Type B pancreatic cell (in vitro differentiated cells): ENCODE measurements at regions not wholly inside any gene's neighbourhood (a gene's known extent, or its start where the extent isn't known, plus 50 kb on each side); places are given as distances from the start of the nearest gene placed in this dataset.

Experiments
- DNase-seq: peaks from one replicate; pipeline ENCODE4 v3.0.0; 2021; ENCODE audit warnings: mixed read lengths; ENCODE audit not compliant: unreplicated experiment; ENCODE audit errors: extremely low spot score
- H3K27ac Mint-ChIP-seq: 2 replicates; pipeline ENCODE4 v1.8.0; 2021; ENCODE audit warnings: mild to moderate bottlenecking, mixed read lengths
- H3K27me3 Mint-ChIP-seq: 2 replicates; pipeline ENCODE4 v1.8.0; 2021; ENCODE audit warnings: mixed read lengths
- H3K36me3 Mint-ChIP-seq: 2 replicates; pipeline ENCODE4 v1.8.0; 2021; ENCODE audit warnings: mixed read lengths
- H3K4me1 Mint-ChIP-seq: one replicate; pipeline ENCODE4 v1.8.0; 2021; ENCODE audit warnings: mixed read lengths; ENCODE audit not compliant: unreplicated experiment
- H3K4me3 Mint-ChIP-seq: 2 replicates; pipeline ENCODE4 v1.8.0; 2021; ENCODE audit warnings: mild to moderate bottlenecking, mixed read lengths
- H3K9me3 Mint-ChIP-seq: 2 replicates; pipeline ENCODE4 v1.8.0; 2021; ENCODE audit warnings: mixed read lengths
- TF ChIP-seq, protein P1 (sequence below): fragments of 200-600 bp; sonication (generic); conservative IDR thresholded peaks from 2 replicates; pipeline ENCODE4 v1.5.0; 2021; ENCODE audit warnings: antibody characterized with exemption, mild to moderate bottlenecking

GRCh38 chr5:125778791-125779190 is 644.4 kb upstream of the GRAMD2B start:
- no peak for DNase-seq
- H3K4me3 Mint-ChIP-seq = no peak overlapping the region
- no peaks in the 10 kb centered on the region for H3K4me1 Mint-ChIP-seq
- TF ChIP-seq, protein P1, sequence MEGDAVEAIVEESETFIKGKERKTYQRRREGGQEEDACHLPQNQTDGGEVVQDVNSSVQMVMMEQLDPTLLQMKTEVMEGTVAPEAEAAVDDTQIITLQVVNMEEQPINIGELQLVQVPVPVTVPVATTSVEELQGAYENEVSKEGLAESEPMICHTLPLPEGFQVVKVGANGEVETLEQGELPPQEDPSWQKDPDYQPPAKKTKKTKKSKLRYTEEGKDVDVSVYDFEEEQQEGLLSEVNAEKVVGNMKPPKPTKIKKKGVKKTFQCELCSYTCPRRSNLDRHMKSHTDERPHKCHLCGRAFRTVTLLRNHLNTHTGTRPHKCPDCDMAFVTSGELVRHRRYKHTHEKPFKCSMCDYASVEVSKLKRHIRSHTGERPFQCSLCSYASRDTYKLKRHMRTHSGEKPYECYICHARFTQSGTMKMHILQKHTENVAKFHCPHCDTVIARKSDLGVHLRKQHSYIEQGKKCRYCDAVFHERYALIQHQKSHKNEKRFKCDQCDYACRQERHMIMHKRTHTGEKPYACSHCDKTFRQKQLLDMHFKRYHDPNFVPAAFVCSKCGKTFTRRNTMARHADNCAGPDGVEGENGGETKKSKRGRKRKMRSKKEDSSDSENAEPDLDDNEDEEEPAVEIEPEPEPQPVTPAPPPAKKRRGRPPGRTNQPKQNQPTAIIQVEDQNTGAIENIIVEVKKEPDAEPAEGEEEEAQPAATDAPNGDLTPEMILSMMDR = no peak
- no peak overlapping the region for H3K27ac Mint-ChIP-seq
- H3K27me3 Mint-ChIP-seq = no peaks in the 10 kb centered on the region
- H3K9me3 Mint-ChIP-seq = no peaks in the 10 kb centered on the region
- H3K36me3 Mint-ChIP-seq = no peaks in the 10 kb centered on the region

DNA sequence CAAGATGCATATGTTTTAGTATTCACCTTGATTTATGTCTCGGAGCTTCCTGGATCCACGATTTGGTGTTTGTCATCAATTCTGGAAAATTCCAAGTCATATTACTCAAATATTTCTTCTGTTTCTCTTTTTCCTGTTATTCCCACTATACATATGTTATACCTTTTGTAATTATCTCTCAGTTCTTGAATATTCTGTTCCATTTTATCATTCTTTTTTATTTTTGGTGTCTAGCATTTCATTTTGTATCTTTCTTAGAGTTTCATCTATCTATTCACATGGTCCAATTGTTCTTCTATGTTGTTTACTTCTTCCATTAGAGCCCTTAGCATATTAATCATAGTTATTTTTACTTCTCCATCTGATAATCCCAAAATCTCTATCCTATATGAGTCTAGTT is 637.8 kb upstream of the GRAMD2B start:
- H3K27ac Mint-ChIP-seq = no peak overlapping the region
- DNase-seq = no peak
- H3K4me1 Mint-ChIP-seq = no peaks in the 10 kb centered on the region
- TF ChIP-seq, protein P1 = no peak
- H3K4me3 Mint-ChIP-seq = no peak overlapping the region
- H3K36me3 Mint-ChIP-seq = no peaks in the 10 kb centered on the region
- H3K9me3 Mint-ChIP-seq = no peaks in the 10 kb centered on the region
- no peaks in the 10 kb centered on the region for H3K27me3 Mint-ChIP-seq

DNA sequence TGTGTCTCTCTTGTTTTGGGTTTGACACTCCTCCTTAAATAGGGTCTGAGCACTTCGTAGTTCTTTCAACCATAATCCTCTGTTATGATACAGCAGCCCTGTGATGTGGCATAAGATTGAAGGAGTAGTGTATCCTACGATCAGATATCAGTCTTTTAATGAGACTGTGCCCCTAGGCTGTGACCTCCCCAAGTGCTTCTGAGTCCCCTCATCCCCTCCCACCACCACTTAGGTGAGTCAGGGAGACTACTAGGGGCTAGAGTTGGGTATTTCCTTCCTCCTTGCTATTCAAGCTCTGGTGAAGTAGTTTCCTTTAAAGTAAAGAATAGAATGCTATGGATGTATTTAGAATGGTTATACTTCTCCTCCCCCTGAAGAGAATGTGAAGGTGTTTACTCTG is 637.2 kb upstream of the GRAMD2B start:
- TF ChIP-seq, protein P1 = no peak
- H3K4me3 Mint-ChIP-seq = no peak overlapping the region
- H3K27ac Mint-ChIP-seq = no peak overlapping the region
- H3K27me3 Mint-ChIP-seq = no peaks in the 10 kb centered on the region
- no peaks in the 10 kb centered on the region for H3K36me3 Mint-ChIP-seq
- no peak for DNase-seq
- no peaks in the 10 kb centered on the region for H3K9me3 Mint-ChIP-seq
- H3K4me1 Mint-ChIP-seq = no peaks in the 10 kb centered on the region

DNA sequence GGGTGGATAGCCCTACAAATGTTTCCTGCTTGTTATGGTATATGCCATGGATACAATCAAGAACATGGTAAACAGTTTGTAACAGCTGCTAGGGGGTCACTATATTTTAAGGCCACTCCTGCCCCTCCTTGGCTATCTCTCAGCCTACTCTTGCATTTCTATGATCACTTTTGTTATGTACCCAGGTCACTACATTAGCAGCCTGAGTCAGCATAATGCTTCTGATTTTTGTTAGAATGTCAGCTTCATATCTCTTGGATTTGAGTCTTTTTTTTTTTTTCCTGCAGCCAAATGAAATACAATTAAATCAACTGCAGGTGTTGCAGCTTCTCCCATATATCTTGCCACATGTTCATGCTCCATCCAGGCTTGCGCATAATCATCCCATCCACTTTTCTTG is 629.7 kb upstream of the GRAMD2B start:
- no peak overlapping the region for H3K4me3 Mint-ChIP-seq
- TF ChIP-seq, protein P1 = no peak
- no peak for DNase-seq
- H3K27ac Mint-ChIP-seq = no peak overlapping the region
- H3K4me1 Mint-ChIP-seq = no peaks in the 10 kb centered on the region
- no peaks in the 10 kb centered on the region for H3K9me3 Mint-ChIP-seq
- no peaks in the 10 kb centered on the region for H3K27me3 Mint-ChIP-seq
- H3K36me3 Mint-ChIP-seq = no peaks in the 10 kb centered on the region

- TF ChIP-seq, protein P1 = no peak
- DNase-seq = no peak
- Mint-ChIP-seq H3K27ac (no peak overlapping the region), H3K27me3 (no peaks in the 10 kb centered on the region), H3K4me3 (no peak overlapping the region), H3K9me3 (no peaks in the 10 kb centered on the region), H3K36me3 (no peaks in the 10 kb centered on the region), H3K4me1 (no peaks in the 10 kb centered on the region)
Measured at GRCh38 chr5:125794922-125795321, 628.3 kb upstream of the GRAMD2B start.

GRCh38 chr5:125798307-125798706 is 624.9 kb upstream of the GRAMD2B start:
- Mint-ChIP-seq H3K36me3 (no peaks in the 10 kb centered on the region), H3K9me3 (no peaks in the 10 kb centered on the region), H3K4me3 (no peak overlapping the region), H3K27ac (no peak overlapping the region), H3K27me3 (no peaks in the 10 kb centered on the region), H3K4me1 (no peaks in the 10 kb centered on the region)
- TF ChIP-seq, protein P1 = no peak
- DNase-seq = no peak
